ENCODE measurements at regions not wholly inside any gene's neighbourhood (a gene's known extent, or its start where the extent isn't known, plus 50 kb on each side); places are given as distances from the start of the nearest gene placed in this dataset.

- H3K27ac ChIP-seq (ENCODE audit: low read depth in 2 of 2, low read length in 1 of 2) = no peak overlapping the region
- no peaks in the 10 kb centered on the region for H3K36me3 ChIP-seq (ENCODE audit: control insufficient read depth in 2 of 2, insufficient read depth in 2 of 2, low read length in 1 of 2)
- H3K9me3 ChIP-seq (ENCODE audit: control insufficient read depth in 2 of 2, insufficient read depth in 1 of 2, low read depth in 1 of 2, low read length in 1 of 2) = no peaks in the 10 kb centered on the region
- WGBS, 2 donors = 81 to 87% methylated on average over 3 of the region's 3 CpGs
- H3K4me1 ChIP-seq (ENCODE audit: control insufficient read depth in 2 of 2, insufficient read depth in 2 of 2, low read length in 1 of 2) = no peaks in the 10 kb centered on the region
- no peaks in the 10 kb centered on the region for H3K27me3 ChIP-seq (ENCODE audit: control insufficient read depth in 1 of 2, insufficient read depth in 2 of 2, low read length in 2 of 2)
- no peak overlapping the region for H3K4me3 ChIP-seq (ENCODE audit: low read depth in 1 of 2, low read length in 2 of 2)
Observed at GRCh38 chr9:75734802-75735201, 155.7 kb upstream of the PCSK5 start.

- no peak overlapping the region for H3K4me3 ChIP-seq (ENCODE audit: low read depth in 1 of 2, low read length in 2 of 2)
- H3K36me3 ChIP-seq (ENCODE audit: control insufficient read depth in 2 of 2, insufficient read depth in 2 of 2, low read length in 1 of 2) = no peaks in the 10 kb centered on the region
- no peaks in the 10 kb centered on the region for H3K9me3 ChIP-seq (ENCODE audit: control insufficient read depth in 2 of 2, insufficient read depth in 1 of 2, low read depth in 1 of 2, low read length in 1 of 2)
- WGBS, 2 donors = 62 to 67% methylated on average over 4 of the region's 4 CpGs
- no peaks in the 10 kb centered on the region for H3K27me3 ChIP-seq (ENCODE audit: control insufficient read depth in 1 of 2, insufficient read depth in 2 of 2, low read length in 2 of 2)
- H3K27ac ChIP-seq (ENCODE audit: low read depth in 2 of 2, low read length in 1 of 2) = no peak overlapping the region
- H3K4me1 ChIP-seq (ENCODE audit: control insufficient read depth in 2 of 2, insufficient read depth in 2 of 2, low read length in 1 of 2) = no peaks in the 10 kb centered on the region
Observed at GRCh38 chr9:75739884-75740611, 150.4 kb upstream of the PCSK5 start.

- Histone ChIP-seq H3K4me1 (ENCODE audit: control insufficient read depth in 2 of 2, insufficient read depth in 2 of 2, low read length in 1 of 2) (no peaks in the 10 kb centered on the region), H3K36me3 (ENCODE audit: control insufficient read depth in 2 of 2, insufficient read depth in 2 of 2, low read length in 1 of 2) (no peaks in the 10 kb centered on the region), H3K27me3 (ENCODE audit: control insufficient read depth in 1 of 2, insufficient read depth in 2 of 2, low read length in 2 of 2) (no peaks in the 10 kb centered on the region), H3K27ac (ENCODE audit: low read depth in 2 of 2, low read length in 1 of 2) (no peak overlapping the region), H3K9me3 (ENCODE audit: control insufficient read depth in 2 of 2, insufficient read depth in 1 of 2, low read depth in 1 of 2, low read length in 1 of 2) (no peaks in the 10 kb centered on the region), H3K4me3 (ENCODE audit: low read depth in 1 of 2, low read length in 2 of 2) (no peak overlapping the region)
- 55 to 71% methylated on average over 1 of the region's 1 CpG for WGBS, 2 donors
Observed at GRCh38 chr9:75743855-75744254, 146.6 kb upstream of the PCSK5 start.

GRCh38 chr9:75754080-75754479 lies 136.4 kb upstream of the PCSK5 start:
- H3K4me3 ChIP-seq (ENCODE audit: low read depth in 1 of 2, low read length in 2 of 2) = no peak overlapping the region
- 43 to 48% methylated on average over 4 of the region's 4 CpGs for WGBS, 2 donors

DNA sequence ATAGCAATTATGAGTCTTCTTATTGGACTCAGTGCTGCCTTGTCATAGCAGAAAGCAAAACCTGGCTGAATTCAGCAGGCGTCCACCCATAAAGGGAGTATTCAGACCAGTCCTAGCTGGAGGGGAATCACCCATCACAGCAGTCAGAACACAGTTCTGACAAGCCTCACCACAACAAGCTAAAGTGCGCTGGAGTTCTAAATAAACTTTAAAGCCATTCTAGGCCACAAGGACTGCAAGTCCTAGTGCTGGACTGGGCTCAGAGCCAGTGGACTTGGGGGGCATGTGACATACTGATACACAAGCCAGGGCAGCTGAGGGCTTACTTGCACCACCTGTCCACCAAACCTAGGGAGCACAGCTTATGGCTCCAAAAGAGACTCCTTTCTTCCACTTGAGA lies 115.3 kb upstream of the PCSK5 start:
- Histone ChIP-seq H3K27me3 (ENCODE audit: control insufficient read depth in 1 of 2, insufficient read depth in 2 of 2, low read length in 2 of 2) (no peaks in the 10 kb centered on the region), H3K9me3 (ENCODE audit: control insufficient read depth in 2 of 2, insufficient read depth in 1 of 2, low read depth in 1 of 2, low read length in 1 of 2) (peaks cover 0 to 6% of the 10 kb centered on the region in 2 donors), H3K4me1 (ENCODE audit: control insufficient read depth in 2 of 2, insufficient read depth in 2 of 2, low read length in 1 of 2) (no peaks in the 10 kb centered on the region), H3K4me3 (ENCODE audit: low read depth in 1 of 2, low read length in 2 of 2) (no peak overlapping the region), H3K36me3 (ENCODE audit: control insufficient read depth in 2 of 2, insufficient read depth in 2 of 2, low read length in 1 of 2) (no peaks in the 10 kb centered on the region), H3K27ac (ENCODE audit: low read depth in 2 of 2, low read length in 1 of 2) (no peak overlapping the region)
- 86 to 92% methylated on average over 2 of the region's 2 CpGs for WGBS, 2 donors

More at GRCh38 chr9:75754080-75754479, 136.4 kb upstream of the PCSK5 start:
- no peak overlapping the region for H3K27ac ChIP-seq (ENCODE audit: low read depth in 2 of 2, low read length in 1 of 2)
- H3K9me3 ChIP-seq (ENCODE audit: control insufficient read depth in 2 of 2, insufficient read depth in 1 of 2, low read depth in 1 of 2, low read length in 1 of 2) = no peaks in the 10 kb centered on the region
- no peaks in the 10 kb centered on the region for H3K4me1 ChIP-seq (ENCODE audit: control insufficient read depth in 2 of 2, insufficient read depth in 2 of 2, low read length in 1 of 2)
- H3K27me3 ChIP-seq (ENCODE audit: control insufficient read depth in 1 of 2, insufficient read depth in 2 of 2, low read length in 2 of 2) = no peaks in the 10 kb centered on the region
- no peaks in the 10 kb centered on the region for H3K36me3 ChIP-seq (ENCODE audit: control insufficient read depth in 2 of 2, insufficient read depth in 2 of 2, low read length in 1 of 2)

DNA sequence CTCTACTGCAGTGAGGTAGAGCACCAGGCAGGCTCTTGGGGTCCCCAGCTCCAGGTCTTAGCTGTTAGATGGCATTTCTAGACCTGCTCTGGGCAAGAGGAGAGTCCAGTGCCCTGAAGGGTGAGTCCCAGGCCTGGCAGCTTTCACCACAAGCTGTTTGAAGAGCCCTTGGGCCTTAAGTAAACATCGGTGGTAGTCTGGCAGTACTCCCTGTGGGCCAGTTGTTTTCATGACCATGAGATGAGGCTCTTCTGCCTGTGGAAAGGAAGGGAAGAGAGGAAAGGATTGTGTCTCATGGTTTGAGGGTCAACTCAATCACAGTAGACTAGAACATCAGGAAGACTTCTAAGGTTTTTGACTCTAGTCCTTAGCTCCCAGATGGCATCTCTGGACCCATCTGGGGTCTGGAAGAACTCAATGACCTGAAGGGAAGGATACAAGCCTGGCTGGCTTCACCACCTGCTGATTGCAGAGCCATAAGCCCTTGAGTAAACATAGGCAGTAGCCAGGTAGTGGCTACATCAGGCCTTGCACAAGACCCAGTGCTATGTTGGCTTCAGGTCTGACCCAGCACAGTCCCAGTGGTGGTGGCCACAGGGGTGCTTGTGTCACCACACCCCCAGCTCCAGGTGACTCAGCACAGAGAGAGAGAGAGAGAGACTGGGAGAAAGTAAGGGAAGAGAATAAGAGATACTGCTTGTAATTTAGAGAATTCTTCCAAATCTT lies 114.3 kb upstream of the PCSK5 start:
- H3K36me3 ChIP-seq (ENCODE audit: control insufficient read depth in 2 of 2, insufficient read depth in 2 of 2, low read length in 1 of 2) = no peaks in the 10 kb centered on the region
- WGBS, 2 donors = 94 to 99% methylated on average over 1 of the region's 1 CpG
- H3K27ac ChIP-seq (ENCODE audit: low read depth in 2 of 2, low read length in 1 of 2) = no peak overlapping the region
- no peak overlapping the region for H3K4me3 ChIP-seq (ENCODE audit: low read depth in 1 of 2, low read length in 2 of 2)
- peaks cover 0 to 5% of the 10 kb centered on the region in 2 donors for H3K9me3 ChIP-seq (ENCODE audit: control insufficient read depth in 2 of 2, insufficient read depth in 1 of 2, low read depth in 1 of 2, low read length in 1 of 2)
- H3K4me1 ChIP-seq (ENCODE audit: control insufficient read depth in 2 of 2, insufficient read depth in 2 of 2, low read length in 1 of 2) = no peaks in the 10 kb centered on the region
- no peaks in the 10 kb centered on the region for H3K27me3 ChIP-seq (ENCODE audit: control insufficient read depth in 1 of 2, insufficient read depth in 2 of 2, low read length in 2 of 2)

- 43 to 54% methylated on average over 1 of the region's 1 CpG for WGBS, 2 donors
- no peaks in the 10 kb centered on the region for H3K4me1 ChIP-seq (ENCODE audit: control insufficient read depth in 2 of 2, insufficient read depth in 2 of 2, low read length in 1 of 2)
- no peaks in the 10 kb centered on the region for H3K9me3 ChIP-seq (ENCODE audit: control insufficient read depth in 2 of 2, insufficient read depth in 1 of 2, low read depth in 1 of 2, low read length in 1 of 2)
- H3K36me3 ChIP-seq (ENCODE audit: control insufficient read depth in 2 of 2, insufficient read depth in 2 of 2, low read length in 1 of 2) = no peaks in the 10 kb centered on the region
- H3K27me3 ChIP-seq (ENCODE audit: control insufficient read depth in 1 of 2, insufficient read depth in 2 of 2, low read length in 2 of 2) = no peaks in the 10 kb centered on the region
- H3K27ac ChIP-seq (ENCODE audit: low read depth in 2 of 2, low read length in 1 of 2) = no peak overlapping the region
- no peak overlapping the region for H3K4me3 ChIP-seq (ENCODE audit: low read depth in 1 of 2, low read length in 2 of 2)
Observed at GRCh38 chr9:75780185-75780584, 110.3 kb upstream of the PCSK5 start.

DNA sequence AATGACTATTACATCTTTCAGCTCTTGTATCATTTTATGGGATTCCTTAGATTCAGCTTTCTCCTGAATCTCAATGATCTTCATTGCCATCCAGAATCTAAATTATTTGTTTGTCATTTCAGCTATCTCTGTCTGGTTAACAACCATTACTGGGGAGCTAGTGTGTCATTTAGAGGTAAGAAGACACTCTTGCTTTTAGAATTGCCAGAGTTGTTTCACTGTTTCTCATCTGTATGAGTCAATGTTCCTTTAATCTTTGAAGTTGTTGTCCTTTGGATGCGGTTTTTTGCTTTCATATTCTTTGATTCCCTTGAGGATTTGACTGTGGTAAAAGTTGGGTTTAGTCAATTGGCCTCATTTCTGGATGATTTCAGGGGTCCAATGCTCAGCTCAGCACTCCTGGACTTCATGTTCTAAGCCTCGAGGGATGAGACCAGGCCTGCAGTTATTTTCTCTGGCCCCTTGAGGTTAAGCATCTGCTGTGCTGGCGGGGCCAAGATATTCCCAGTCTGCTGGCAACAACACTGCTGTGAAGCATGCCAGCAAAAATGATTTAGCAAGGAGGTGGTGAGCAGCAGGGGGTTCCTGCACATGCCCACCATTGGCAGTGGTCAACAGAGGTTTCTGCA lies 102.4 kb upstream of the PCSK5 start:
- 48 to 52% methylated on average over 3 of the region's 3 CpGs for WGBS, 2 donors
- Histone ChIP-seq H3K36me3 (ENCODE audit: control insufficient read depth in 2 of 2, insufficient read depth in 2 of 2, low read length in 1 of 2) (no peaks in the 10 kb centered on the region), H3K27ac (ENCODE audit: low read depth in 2 of 2, low read length in 1 of 2) (no peak overlapping the region), H3K4me1 (ENCODE audit: control insufficient read depth in 2 of 2, insufficient read depth in 2 of 2, low read length in 1 of 2) (no peaks in the 10 kb centered on the region), H3K9me3 (ENCODE audit: control insufficient read depth in 2 of 2, insufficient read depth in 1 of 2, low read depth in 1 of 2, low read length in 1 of 2) (no peaks in the 10 kb centered on the region), H3K27me3 (ENCODE audit: control insufficient read depth in 1 of 2, insufficient read depth in 2 of 2, low read length in 2 of 2) (no peaks in the 10 kb centered on the region), H3K4me3 (ENCODE audit: low read depth in 1 of 2, low read length in 2 of 2) (no peak overlapping the region)

DNA sequence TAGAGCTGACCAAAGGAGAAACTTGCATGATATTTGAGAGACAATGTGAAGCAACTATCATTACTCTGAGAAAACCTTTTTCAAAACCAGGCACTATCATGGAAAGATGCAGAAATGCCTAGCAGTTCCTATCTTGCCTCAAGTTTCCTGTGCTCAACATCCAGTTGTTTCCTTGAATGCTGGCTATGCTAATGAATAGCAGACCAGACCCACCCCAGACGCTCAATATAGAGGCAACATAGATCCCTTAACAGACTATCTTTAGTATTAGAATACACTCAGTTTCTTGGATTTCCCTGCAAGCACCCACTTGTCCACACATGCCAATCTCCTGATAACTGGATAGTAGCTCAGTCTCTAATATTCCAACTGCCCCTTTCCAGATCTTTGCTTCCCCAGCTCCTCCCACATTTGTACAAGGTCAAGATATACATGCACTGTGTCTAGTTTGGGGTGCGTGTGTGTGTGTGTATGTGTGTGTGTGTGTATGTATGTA lies 93.3 kb upstream of the PCSK5 start:
- H3K36me3 ChIP-seq (ENCODE audit: control insufficient read depth in 2 of 2, insufficient read depth in 2 of 2, low read length in 1 of 2) = no peaks in the 10 kb centered on the region
- WGBS, 2 donors = 69 to 82% methylated on average over 2 of the region's 2 CpGs
- no peak overlapping the region for H3K27ac ChIP-seq (ENCODE audit: low read depth in 2 of 2, low read length in 1 of 2)
- no peak overlapping the region for H3K4me3 ChIP-seq (ENCODE audit: low read depth in 1 of 2, low read length in 2 of 2)
- H3K4me1 ChIP-seq (ENCODE audit: control insufficient read depth in 2 of 2, insufficient read depth in 2 of 2, low read length in 1 of 2) = no peaks in the 10 kb centered on the region
- no peaks in the 10 kb centered on the region for H3K27me3 ChIP-seq (ENCODE audit: control insufficient read depth in 1 of 2, insufficient read depth in 2 of 2, low read length in 2 of 2)
- no peaks in the 10 kb centered on the region for H3K9me3 ChIP-seq (ENCODE audit: control insufficient read depth in 2 of 2, insufficient read depth in 1 of 2, low read depth in 1 of 2, low read length in 1 of 2)

All from esophagus (tissue), 2 donors.